ENCODE measurements at regions not wholly inside any gene's neighbourhood (a gene's known extent, or its start where the extent isn't known, plus 50 kb on each side); places are given as distances from the start of the nearest gene placed in this dataset.

- TF ChIP-seq CTCF (IDR thresholded peaks at IDR 0.05) (no peak), POLR2AphosphoS5 (IDR thresholded peaks at IDR 0.05) (no peak)
These were observed 86.0 kb upstream of the KCTD7 start for GRCh38 chr7:66542528-66543269.
